PFSK-1 (cell line): ENCODE measurements at regions not wholly inside any gene's neighbourhood (a gene's known extent, or its start where the extent isn't known, plus 50 kb on each side); places are given as distances from the start of the nearest gene placed in this dataset.

Experiments used
- FOXP2 ChIP-seq: optimal IDR thresholded peaks from 2 replicates; pipeline ENCODE3; 2011; ENCODE audit warnings: borderline replicate concordance, control low read depth, inconsistent platforms; ENCODE audit not compliant: insufficient read depth; ENCODE audit errors: extremely low read length, extremely low read depth
- POLR2AphosphoS5 ChIP-seq: IDR thresholded peaks from 2 replicates; pipeline ENCODE4 v1.6.1; 2012; ENCODE audit warnings: low read depth, mild to moderate bottlenecking, control low read depth, low read length, moderate library complexity
- SIN3A ChIP-seq: IDR thresholded peaks from 2 replicates; pipeline ENCODE4 v1.6.1; 2012; ENCODE audit warnings: mild to moderate bottlenecking, low read length, moderate library complexity, borderline replicate concordance; ENCODE audit not compliant: insufficient read depth
- TAF1 ChIP-seq: IDR thresholded peaks from 2 replicates; pipeline ENCODE4 v1.6.1; 2012; ENCODE audit warnings: low read length, control low read depth, borderline replicate concordance; ENCODE audit not compliant: insufficient read depth
- TF ChIP-seq, protein P1 (sequence below), 2 experiments: IDR thresholded peaks; 2 replicates each; pipeline versions ENCODE4 v1.6.1 to v1.8.0; 2011 to 2012; ENCODE audit warnings: low read depth in 2 of 2, low read length in 2 of 2, control low read depth in 1 of 2, inconsistent platforms in 1 of 2, mild to moderate bottlenecking in 1 of 2, moderate library complexity in 1 of 2; ENCODE audit not compliant: insufficient read depth in 1 of 2

DNA sequence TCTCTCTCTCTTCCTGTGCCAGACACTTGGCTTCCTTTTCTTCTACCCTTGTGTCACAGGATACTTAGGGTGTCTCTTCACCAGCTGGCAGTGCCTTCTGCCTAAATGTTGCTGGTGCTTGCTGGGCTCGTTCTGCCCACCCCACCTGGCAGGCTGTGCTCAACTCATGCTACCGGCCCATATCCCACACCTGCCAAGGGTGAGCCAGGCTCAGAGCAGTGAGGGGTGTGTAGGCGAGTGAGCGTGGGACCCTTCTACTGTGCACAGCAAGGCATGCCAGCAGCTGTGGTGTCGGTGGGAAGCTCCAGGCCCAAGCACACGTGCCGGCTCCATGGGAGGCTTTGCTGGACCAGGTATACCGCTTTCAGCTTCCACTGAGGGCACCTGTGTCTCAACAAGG lies 1626.7 kb upstream of the ACO1 start:
- TF ChIP-seq FOXP2 (no peak), TAF1 (no peak), SIN3A (no peak), POLR2AphosphoS5 (no peak)
- TF ChIP-seq, protein P1, sequence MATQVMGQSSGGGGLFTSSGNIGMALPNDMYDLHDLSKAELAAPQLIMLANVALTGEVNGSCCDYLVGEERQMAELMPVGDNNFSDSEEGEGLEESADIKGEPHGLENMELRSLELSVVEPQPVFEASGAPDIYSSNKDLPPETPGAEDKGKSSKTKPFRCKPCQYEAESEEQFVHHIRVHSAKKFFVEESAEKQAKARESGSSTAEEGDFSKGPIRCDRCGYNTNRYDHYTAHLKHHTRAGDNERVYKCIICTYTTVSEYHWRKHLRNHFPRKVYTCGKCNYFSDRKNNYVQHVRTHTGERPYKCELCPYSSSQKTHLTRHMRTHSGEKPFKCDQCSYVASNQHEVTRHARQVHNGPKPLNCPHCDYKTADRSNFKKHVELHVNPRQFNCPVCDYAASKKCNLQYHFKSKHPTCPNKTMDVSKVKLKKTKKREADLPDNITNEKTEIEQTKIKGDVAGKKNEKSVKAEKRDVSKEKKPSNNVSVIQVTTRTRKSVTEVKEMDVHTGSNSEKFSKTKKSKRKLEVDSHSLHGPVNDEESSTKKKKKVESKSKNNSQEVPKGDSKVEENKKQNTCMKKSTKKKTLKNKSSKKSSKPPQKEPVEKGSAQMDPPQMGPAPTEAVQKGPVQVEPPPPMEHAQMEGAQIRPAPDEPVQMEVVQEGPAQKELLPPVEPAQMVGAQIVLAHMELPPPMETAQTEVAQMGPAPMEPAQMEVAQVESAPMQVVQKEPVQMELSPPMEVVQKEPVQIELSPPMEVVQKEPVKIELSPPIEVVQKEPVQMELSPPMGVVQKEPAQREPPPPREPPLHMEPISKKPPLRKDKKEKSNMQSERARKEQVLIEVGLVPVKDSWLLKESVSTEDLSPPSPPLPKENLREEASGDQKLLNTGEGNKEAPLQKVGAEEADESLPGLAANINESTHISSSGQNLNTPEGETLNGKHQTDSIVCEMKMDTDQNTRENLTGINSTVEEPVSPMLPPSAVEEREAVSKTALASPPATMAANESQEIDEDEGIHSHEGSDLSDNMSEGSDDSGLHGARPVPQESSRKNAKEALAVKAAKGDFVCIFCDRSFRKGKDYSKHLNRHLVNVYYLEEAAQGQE (IDR thresholded peaks at IDR 0.05; ENCODE audit: insufficient read depth in 1 of 2, low read depth in 2 of 2, low read length in 2 of 2), result no peak

DNA sequence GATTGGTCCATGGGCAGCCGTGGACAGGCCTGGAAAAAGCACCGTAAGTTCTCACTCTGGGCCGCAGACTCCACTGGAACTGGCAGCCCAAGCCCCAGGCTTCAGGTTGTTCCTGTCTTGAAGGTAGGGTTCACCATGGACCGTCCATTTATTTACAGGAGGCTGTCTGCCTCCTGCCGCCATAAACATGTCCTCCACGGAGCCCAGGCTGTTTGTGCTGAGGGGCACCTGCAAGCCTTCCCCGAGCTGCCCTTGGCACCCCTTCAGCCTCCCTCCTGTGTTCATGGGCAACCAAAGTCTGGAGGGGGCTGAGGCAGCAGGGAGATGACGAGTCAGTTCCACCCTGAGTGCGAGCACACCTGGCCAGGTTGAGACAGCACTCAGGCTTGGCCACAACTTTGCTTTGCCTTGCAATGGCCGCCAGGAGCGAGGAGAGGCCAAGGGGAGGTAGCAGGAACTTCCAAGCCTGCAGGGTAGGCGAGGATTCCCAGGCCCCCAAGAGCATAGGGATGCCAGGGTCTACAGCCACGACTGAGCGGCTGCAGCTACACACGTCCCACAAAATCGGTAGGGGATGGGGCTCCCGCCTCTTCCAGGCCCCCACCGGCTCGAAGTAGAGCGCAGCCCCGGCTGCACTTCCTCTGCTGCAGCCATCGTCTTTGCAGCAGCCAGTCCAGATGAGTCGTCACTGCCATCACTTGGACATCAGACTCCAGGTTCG lies 1625.6 kb upstream of the ACO1 start:
- TF ChIP-seq TAF1 (no peak), FOXP2 (no peak), SIN3A (no peak), POLR2AphosphoS5 (no peak)
- TF ChIP-seq, protein P1 (IDR thresholded peaks at IDR 0.05; ENCODE audit: insufficient read depth in 1 of 2, low read depth in 2 of 2, low read length in 2 of 2), result no peak

DNA sequence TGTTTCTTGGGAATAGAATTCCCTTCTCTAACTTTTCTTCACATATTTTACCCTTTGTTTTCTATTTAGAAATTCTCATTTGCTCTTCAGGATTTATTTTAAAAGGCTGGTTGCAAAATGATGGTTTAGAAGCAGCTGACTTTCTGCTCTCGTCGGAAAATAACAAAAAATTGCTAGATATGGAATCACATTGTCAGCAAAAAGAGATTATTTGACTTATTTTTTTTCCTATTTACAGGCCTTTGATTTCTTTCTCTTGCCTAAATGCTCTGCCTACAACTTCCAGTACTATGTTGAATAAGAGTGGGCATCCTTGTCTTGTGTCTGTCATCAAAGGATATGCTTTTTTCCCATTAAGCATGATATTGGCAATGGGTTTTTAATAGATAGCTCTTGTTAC lies 1619.1 kb upstream of the ACO1 start:
- TF ChIP-seq, protein P1 (IDR thresholded peaks at IDR 0.05; ENCODE audit: insufficient read depth in 1 of 2, low read depth in 2 of 2, low read length in 2 of 2), result no peak
- TF ChIP-seq POLR2AphosphoS5 (no peak), FOXP2 (no peak), SIN3A (no peak), TAF1 (no peak)

DNA sequence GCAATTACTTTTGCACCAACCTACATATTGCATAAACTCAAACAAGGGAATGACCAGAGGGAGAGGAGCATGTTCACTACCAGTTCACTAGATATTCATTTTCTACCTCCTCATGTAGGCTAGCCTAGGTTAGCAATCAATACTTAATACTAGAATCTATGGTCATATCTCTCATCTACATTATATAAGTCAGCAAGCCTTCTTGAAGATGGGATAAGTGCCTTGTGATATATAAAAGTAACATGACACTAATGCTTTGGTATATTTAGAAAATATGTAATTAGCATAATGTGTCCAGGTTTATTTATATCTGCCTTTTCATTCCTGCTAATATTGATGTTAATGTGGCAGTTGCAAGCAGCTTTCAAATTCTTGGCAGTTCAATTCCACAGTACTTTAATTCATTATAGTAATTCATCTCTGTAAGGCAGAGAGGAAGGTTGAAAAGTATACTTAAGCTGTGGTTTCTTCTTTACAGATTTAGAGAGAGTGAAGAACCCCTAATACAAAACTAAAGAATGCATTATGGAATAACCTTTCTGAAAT lies 1613.2 kb upstream of the ACO1 start:
- TF ChIP-seq FOXP2, result no peak
- no peak for TF ChIP-seq TAF1
- TF ChIP-seq, protein P1 (IDR thresholded peaks at IDR 0.05; ENCODE audit: insufficient read depth in 1 of 2, low read depth in 2 of 2, low read length in 2 of 2), result no peak
- TF ChIP-seq POLR2AphosphoS5, result no peak
- no peak for TF ChIP-seq SIN3A

DNA sequence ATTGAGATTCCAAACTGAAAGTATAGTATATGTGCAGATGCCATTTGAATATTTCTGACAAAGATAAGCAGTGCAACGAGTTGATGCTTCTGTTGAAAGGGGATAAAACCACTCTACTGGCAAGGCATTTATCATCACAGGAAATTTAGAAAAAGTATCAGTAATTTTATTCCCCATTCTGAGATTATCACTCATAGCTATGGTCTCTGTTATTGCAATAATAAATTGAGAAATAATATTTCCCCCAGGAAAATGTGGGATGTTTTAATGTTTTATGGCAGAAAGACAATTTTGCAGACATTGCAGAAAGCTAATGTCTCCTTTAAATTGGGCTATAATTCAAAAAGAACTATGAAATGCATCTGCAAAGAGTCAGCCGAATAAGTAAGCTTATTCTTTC lies 1612.7 kb upstream of the ACO1 start:
- TF ChIP-seq SIN3A, result no peak
- no peak for TF ChIP-seq POLR2AphosphoS5
- no peak for TF ChIP-seq TAF1
- no peak for TF ChIP-seq FOXP2
- TF ChIP-seq, protein P1 (IDR thresholded peaks at IDR 0.05; ENCODE audit: insufficient read depth in 1 of 2, low read depth in 2 of 2, low read length in 2 of 2), result no peak
